Activated effector memory CD4-positive, alpha-beta T cell treated with Interleukin-2 at 50 U/mL for 16 hours (primary cell): ENCODE measurements at regions not wholly inside any gene's neighbourhood (a gene's known extent, or its start where the extent isn't known, plus 50 kb on each side); places are given as distances from the start of the nearest gene placed in this dataset.
A peak's percentile ranks its signal among the peaks of the same experiment; 100 is the strongest.
"Not testable (repeated sequence)": the region's sequence is repeated elsewhere in the genome, so short reads cannot be mapped to it uniquely, and the experiment has no call there.

ENCODE experiments used
- DNase-seq: peaks from one replicate; pipeline ENCODE4 v3.0.0-alpha.2; 2020

DNA sequence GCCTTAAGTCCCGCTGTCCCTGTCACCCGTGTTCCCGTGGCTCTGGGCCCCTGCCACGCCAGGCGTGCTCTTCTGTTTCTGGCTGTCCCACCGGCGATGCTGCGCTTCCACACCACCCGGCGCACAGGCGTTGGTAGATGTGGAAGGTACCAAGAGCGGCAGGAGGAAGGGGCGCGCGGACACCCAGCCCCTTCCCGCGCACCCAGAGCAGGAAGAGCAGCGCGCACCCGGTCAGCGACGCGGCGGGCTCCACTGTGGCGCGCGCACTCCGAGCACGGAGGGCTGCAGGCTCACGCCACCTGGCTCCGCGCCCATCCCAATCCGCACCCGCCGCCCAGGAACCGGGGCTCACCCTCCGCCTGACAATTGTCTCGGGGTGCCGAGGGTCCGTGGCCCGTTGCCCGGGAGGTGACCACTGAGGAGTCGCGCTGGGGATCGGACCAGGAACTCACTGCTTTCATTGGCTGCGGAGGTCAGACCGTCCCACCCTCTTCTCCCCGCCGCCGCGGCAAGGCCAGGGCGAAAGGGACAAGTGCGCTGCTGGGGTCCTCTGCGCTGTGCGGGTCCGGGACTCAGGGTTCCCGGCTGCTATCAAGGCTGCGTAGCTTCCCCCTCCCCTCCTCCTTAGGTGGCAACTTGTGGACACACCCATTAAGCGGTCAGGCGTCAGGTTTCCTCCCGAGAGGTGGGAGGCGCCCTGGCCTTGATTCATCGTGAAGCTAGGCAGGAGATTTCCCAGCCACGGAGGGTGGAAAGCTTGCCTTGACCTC is 121.6 kb upstream of the ZNF92 start:
- DNase-seq = peak; percentile 29

GRCh38 chr7:65250697-65251395 is 122.8 kb upstream of the ZNF92 start:
- DNase-seq = no peak

DNA sequence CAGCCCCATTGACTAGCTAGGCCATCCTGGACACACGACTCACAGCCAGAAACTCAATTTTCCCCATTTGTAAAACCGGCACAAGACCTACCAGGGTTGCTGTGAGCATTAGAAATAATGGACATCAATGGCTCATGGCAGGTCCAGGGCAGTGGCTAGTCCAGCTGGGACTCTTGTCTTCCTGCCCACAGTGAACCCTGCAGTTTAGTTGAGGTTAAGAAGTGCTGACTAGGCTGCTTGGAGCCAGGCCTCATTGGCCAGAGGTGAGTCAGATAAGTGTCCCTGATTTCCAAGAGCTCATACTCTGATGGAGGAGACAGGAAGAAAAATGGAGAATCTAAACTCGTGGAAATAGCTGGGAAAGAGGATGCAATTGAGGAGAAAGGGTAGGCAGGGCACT is 123.4 kb upstream of the ZNF92 start:
- DNase-seq = no peak

GRCh38 chr7:65247491-65247890 is 126.2 kb upstream of the ZNF92 start:
- no peak for DNase-seq

GRCh38 chr7:65239707-65240352 is 133.8 kb upstream of the ZNF92 start:
- no peak for DNase-seq

DNA sequence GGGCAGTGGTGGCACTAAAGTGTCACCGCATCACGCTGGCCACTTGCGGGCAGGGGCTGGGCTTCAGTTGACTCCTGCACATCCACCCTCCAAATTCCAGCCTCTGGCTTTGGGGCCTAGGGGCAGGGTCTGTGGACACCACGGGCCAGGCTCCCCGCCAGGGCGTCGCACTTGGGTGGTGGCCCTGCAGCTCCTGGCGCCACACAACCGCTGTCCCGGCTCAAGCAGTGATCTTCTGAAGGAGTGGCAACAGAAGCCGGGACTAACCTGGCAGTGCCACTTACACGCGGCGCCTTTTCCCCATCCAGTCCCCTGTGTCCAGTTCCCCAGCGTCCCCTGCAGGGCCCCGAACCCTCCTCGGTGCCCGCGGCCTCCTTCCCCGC is 134.3 kb upstream of the ZNF92 start:
- no peak for DNase-seq

- no peak for DNase-seq
Observed at GRCh38 chr7:65238785-65239184, 134.9 kb upstream of the ZNF92 start.

DNA sequence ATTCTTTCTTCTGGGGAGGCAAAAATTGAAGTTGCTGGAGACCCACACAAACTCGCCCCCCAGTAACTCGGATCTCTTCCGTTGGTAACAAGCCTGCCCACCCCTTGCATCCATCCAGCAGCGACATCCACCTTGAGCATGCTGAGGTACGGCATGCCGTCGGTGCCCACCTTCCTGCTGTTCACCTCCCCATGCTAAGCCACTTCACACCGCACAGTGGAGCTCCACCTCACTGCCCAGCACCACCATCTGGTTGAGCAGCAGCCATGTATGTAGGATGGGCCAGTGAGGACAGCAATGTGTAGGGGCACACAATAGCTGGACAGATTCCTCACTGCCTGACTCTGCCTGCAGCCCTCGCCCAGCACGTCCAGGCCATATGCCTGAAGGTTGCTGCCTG is 138.1 kb upstream of the ZNF92 start:
- no peak for DNase-seq

GRCh38 chr7:65233409-65234034 is 140.1 kb upstream of the ZNF92 start:
- DNase-seq = no peak

DNA sequence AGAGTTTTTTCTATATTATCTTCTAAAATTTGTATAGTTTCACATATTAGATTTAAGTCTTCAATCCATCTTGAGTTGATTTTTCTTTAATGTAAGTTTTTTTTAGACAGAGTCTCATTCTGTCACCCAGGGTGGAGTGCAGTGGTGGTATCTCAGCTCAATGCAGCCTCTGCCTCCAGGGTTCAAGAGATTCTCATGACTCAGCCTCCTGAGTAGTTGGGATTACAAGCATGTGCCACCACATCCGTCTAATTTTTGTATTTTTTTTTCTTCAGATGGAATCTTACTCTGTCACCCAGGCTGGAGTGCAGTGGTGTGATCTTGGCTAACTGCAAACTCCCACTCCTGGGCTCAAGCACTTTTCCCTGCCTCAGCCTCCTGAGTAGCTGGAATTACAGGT is 143.4 kb upstream of the ZNF92 start:
- DNase-seq = no peak

GRCh38 chr7:65225422-65226006 is 148.1 kb upstream of the ZNF92 start:
- DNase-seq = no peak

DNA sequence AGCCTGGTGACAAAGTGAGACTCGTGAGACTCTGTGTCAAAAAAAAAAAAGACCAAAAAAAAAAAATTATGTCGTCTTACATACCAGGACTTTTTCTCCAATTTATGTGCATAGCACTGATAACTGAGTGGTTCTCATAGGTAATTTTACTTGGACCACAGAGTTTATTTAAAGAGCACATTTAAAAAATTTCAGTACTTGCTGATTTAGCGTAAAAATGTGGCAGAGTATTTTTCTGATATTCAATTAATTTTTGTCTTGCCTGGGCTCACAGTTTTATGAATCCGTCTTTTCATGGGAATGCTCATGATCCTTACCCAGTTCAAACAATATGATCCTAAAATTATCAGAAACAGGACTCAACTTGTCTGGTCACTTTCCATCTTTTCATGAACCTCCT is 151.0 kb upstream of the ZNF92 start:
- no peak for DNase-seq

DNA sequence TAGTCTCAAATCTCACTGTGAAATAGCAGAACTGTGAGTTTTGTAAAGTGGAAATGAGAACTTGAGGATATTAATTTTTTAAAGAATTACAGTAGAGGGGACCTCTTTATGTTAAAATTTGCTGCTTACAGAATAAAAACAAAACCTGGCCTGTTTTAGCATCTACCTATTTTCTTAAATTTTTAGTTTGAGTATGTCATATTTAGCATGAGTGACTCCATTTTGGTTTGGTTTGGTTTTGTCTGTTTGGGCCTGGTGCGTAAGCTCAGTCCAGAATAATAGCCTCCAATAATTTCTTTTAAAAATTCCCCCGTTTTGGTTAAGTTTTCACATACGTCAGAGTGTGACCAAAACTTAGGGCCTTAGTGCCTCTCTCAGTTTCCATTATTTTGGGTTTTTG is 152.0 kb upstream of the ZNF92 start:
- no peak for DNase-seq

GRCh38 chr7:65219623-65220022 is 154.0 kb upstream of the ZNF92 start:
- no peak for DNase-seq

DNA sequence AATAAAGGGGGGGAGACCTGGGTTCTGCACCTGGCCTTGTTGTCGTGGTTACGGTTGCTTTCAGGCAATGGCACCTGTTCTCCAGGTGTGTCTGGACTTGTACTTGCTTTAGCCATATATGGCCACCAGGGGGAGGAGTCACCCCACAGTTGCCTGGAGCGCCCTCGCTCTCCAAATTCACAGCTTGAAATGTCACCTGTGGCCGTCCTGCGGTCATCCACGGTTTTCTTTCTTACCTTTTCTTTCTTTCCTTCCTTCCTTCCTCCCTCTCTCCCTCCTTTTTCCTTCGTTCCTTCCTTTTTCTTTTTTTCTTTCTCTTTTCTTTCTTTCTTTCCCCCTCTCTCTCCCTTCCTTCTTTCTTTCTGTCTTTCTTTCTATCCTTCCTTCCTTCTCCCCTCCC is 157.2 kb upstream of the ZNF92 start:
- DNase-seq = peak; percentile 25

- DNase-seq = not testable (repeated sequence)
Observed at GRCh38 chr7:65213260-65213659, 160.4 kb upstream of the ZNF92 start.

GRCh38 chr7:65199221-65199620 is 174.4 kb upstream of the ZNF92 start:
- not testable (repeated sequence) for DNase-seq

DNA sequence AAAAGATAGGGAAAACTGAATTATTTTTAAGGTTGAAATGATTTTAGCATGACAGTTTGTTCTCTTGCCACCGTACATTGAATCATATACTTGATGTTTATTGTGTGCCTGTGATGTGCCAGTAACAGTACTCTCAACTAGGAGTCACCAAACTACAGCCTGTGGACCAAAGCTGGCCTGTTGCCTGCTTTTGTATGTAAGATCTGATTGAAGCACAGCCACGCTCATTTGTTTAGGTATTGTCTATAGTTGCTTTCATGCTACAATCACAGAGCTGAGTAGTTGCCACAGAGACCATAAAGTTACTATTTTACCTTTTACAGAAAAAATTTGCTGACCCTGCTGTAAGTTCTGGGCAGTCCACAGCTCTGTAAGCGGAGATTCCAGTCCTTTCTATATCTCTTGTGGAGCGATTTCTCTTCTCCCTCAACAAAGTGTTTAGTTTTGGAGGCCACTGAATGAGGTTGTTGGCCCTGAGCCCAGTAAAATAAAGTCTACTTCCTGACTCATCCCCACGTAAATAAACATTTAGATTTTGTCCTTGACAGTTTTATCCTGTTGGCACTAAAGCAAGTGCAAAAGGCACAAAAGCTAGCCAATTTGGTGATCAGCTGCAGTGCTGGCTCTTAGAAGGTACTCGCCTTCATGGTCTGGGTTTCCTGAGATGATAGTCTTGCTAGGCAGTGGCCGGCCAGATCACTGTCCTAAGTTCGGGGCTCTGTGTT is 180.2 kb upstream of the ZNF92 start:
- not testable (repeated sequence) for DNase-seq

- DNase-seq = not testable (repeated sequence)
Observed at GRCh38 chr7:65177041-65177440, 170.6 kb upstream of the ERV3-1 start.

- not testable (repeated sequence) for DNase-seq
Observed at GRCh38 chr7:65150105-65150504, 143.6 kb upstream of the ERV3-1 start.

GRCh38 chr7:65146118-65146914 is 139.8 kb upstream of the ERV3-1 start:
- DNase-seq = not testable (repeated sequence)

- DNase-seq = not testable (repeated sequence)
Observed at GRCh38 chr7:65145710-65146109, 139.2 kb upstream of the ERV3-1 start.
